Parathyroid adenoma (tissue), 2 donors: ENCODE measurements at regions not wholly inside any gene's neighbourhood (a gene's known extent, or its start where the extent isn't known, plus 50 kb on each side); places are given as distances from the start of the nearest gene placed in this dataset.

ENCODE experiments used
- H2AFZ ChIP-seq: fragments of 300-600 bp; sonication (generic); one replicate; pipeline ENCODE4 v1.7.0; 2017; ENCODE audit warnings: antibody characterized with exemption, mild to moderate bottlenecking
- H3K27ac ChIP-seq: fragments of 300-600 bp; sonication (generic); one replicate; pipeline ENCODE4 v1.7.0; 2017
- H3K27me3 ChIP-seq: fragments of 300-600 bp; sonication (generic); one replicate; pipeline ENCODE4 v1.7.0; 2017; ENCODE audit warnings: low read length; ENCODE audit not compliant: control insufficient read depth, insufficient read depth
- H3K36me3 ChIP-seq: fragments of 300-600 bp; sonication (generic); one replicate; pipeline ENCODE4 v1.7.0; 2017; ENCODE audit warnings: low read length; ENCODE audit not compliant: control insufficient read depth, insufficient read depth
- H3K4me1 ChIP-seq: fragments of 300-600 bp; sonication (generic); one replicate; pipeline ENCODE4 v1.7.0; 2017; ENCODE audit warnings: control low read depth
- H3K4me2 ChIP-seq: fragments of 300-600 bp; sonication (generic); one replicate; pipeline ENCODE4 v1.7.0; 2017; ENCODE audit warnings: low read length
- H3K4me3 ChIP-seq: fragments of 300-600 bp; sonication (generic); one replicate; pipeline ENCODE4 v1.7.0; 2017; ENCODE audit warnings: low read depth, low read length
- H3K79me2 ChIP-seq: fragments of 300-600 bp; sonication (generic); one replicate; pipeline ENCODE4 v1.7.0; 2017; ENCODE audit warnings: control low read depth
- H3K9ac ChIP-seq: fragments of 300-600 bp; sonication (generic); one replicate; pipeline ENCODE4 v1.7.0; 2017; ENCODE audit warnings: mild to moderate bottlenecking
- H3K9me3 ChIP-seq: fragments of 300-600 bp; sonication (generic); one replicate; pipeline ENCODE4 v1.7.0; 2017; ENCODE audit warnings: low read length; ENCODE audit not compliant: control insufficient read depth
- CTCF ChIP-seq: fragments of 300-600 bp; sonication (generic); IDR thresholded peaks from one replicate; pipeline ENCODE4 v1.7.0; 2017; ENCODE audit warnings: antibody characterized with exemption, mild to moderate bottlenecking
- donor health status: primary hyperparathyroidism.

GRCh38 chr18:10215446-10215845 is 239.0 kb upstream of the APCDD1 start:
- H3K27ac ChIP-seq: no peak overlapping the region
- no peaks in the 10 kb centered on the region for H3K9me3 ChIP-seq
- no peaks in the 10 kb centered on the region for H3K27me3 ChIP-seq
- H3K4me2 ChIP-seq: no peak overlapping the region
- H3K9ac ChIP-seq: no peak overlapping the region
- TF ChIP-seq CTCF: no peak
- H3K36me3 ChIP-seq: no peaks in the 10 kb centered on the region
- H3K4me3 ChIP-seq: no peak overlapping the region
- H3K79me2 ChIP-seq: no peaks in the 10 kb centered on the region
- no peaks in the 10 kb centered on the region for H3K4me1 ChIP-seq
- H2AFZ ChIP-seq: no peak overlapping the region

GRCh38 chr18:10216791-10217190 is 237.6 kb upstream of the APCDD1 start:
- H3K27ac ChIP-seq: no peak overlapping the region

GRCh38 chr18:10217211-10217610 is 237.2 kb upstream of the APCDD1 start:
- Histone ChIP-seq H3K9ac (no peak overlapping the region), H3K9me3 (no peaks in the 10 kb centered on the region), H3K27ac (no peak overlapping the region), H3K4me3 (no peak overlapping the region), H2AFZ (no peak overlapping the region), H3K79me2 (no peaks in the 10 kb centered on the region), H3K4me1 (no peaks in the 10 kb centered on the region), H3K27me3 (no peaks in the 10 kb centered on the region), H3K36me3 (no peaks in the 10 kb centered on the region), H3K4me2 (no peak overlapping the region)
- no peak for TF ChIP-seq CTCF

More at GRCh38 chr18:10216791-10217190, 237.6 kb upstream of the APCDD1 start:
- Histone ChIP-seq H3K9ac (no peak overlapping the region), H2AFZ (no peak overlapping the region), H3K4me2 (no peak overlapping the region), H3K9me3 (no peaks in the 10 kb centered on the region), H3K36me3 (no peaks in the 10 kb centered on the region), H3K79me2 (no peaks in the 10 kb centered on the region), H3K4me3 (no peak overlapping the region), H3K4me1 (no peaks in the 10 kb centered on the region), H3K27me3 (no peaks in the 10 kb centered on the region)
- no peak for TF ChIP-seq CTCF

GRCh38 chr18:10225300-10225699 is 229.1 kb upstream of the APCDD1 start:
- Histone ChIP-seq H3K79me2 (no peaks in the 10 kb centered on the region), H3K27me3 (no peaks in the 10 kb centered on the region), H2AFZ (no peak overlapping the region), H3K9me3 (no peaks in the 10 kb centered on the region), H3K27ac (no peak overlapping the region), H3K4me1 (no peaks in the 10 kb centered on the region), H3K4me2 (no peak overlapping the region), H3K36me3 (no peaks in the 10 kb centered on the region), H3K4me3 (no peak overlapping the region), H3K9ac (no peak overlapping the region)
- TF ChIP-seq CTCF: no peak

- no peaks in the 10 kb centered on the region for H3K79me2 ChIP-seq
- no peak overlapping the region for H2AFZ ChIP-seq
- H3K9me3 ChIP-seq: no peaks in the 10 kb centered on the region
- H3K27ac ChIP-seq: no peak overlapping the region
- TF ChIP-seq CTCF: no peak
- no peak overlapping the region for H3K9ac ChIP-seq
- H3K4me2 ChIP-seq: no peak overlapping the region
- no peaks in the 10 kb centered on the region for H3K4me1 ChIP-seq
- no peak overlapping the region for H3K4me3 ChIP-seq
- H3K27me3 ChIP-seq: no peaks in the 10 kb centered on the region
- no peaks in the 10 kb centered on the region for H3K36me3 ChIP-seq
Measured at GRCh38 chr18:10226971-10227370, 227.5 kb upstream of the APCDD1 start.
